GM23338 (cell line): ENCODE measurements at regions not wholly inside any gene's neighbourhood (a gene's known extent, or its start where the extent isn't known, plus 50 kb on each side); places are given as distances from the start of the nearest gene placed in this dataset.
A peak's percentile ranks its signal among the peaks of the same experiment; 100 is the strongest.

Source experiments
- ATAC-seq: fragments of 200-7000 bp; cut with Tn5 transposase; 3 replicates; pipeline ENCODE4 v1.9.1; 2020
- DNase-seq: peaks from one replicate; pipeline ENCODE4 v3.0.0-alpha.2; 2015; ENCODE audit warnings: low spot score
- H2AFZ ChIP-seq: fragments of 200-600 bp; sonication (generic); 2 replicates; pipeline ENCODE4 v1.8.0; 2016; ENCODE audit warnings: antibody characterized with exemption, mild to moderate bottlenecking, moderate library complexity
- H3F3A ChIP-seq: fragments of 200-600 bp; sonication (generic); replicated peaks from 2 replicates; pipeline ENCODE4 v1.8.0; 2017; ENCODE audit warnings: antibody characterized with exemption, mixed run types, low read depth
- H3K27ac ChIP-seq: fragments of 200-600 bp; sonication (generic); 2 replicates; pipeline ENCODE4 v1.6.1; 2016; ENCODE audit warnings: low read depth
- H3K27me3 ChIP-seq: fragments of 200-600 bp; sonication (generic); 2 replicates; pipeline ENCODE4 v1.8.0; 2016; ENCODE audit warnings: mild to moderate bottlenecking, mixed run types, moderate library complexity; ENCODE audit not compliant: insufficient read depth
- H3K36me3 ChIP-seq: fragments of 200-600 bp; sonication (generic); 2 replicates; pipeline ENCODE4 v1.8.0; 2016; ENCODE audit warnings: mild to moderate bottlenecking; ENCODE audit not compliant: insufficient read depth
- H3K4me1 ChIP-seq: fragments of 200-600 bp; sonication (generic); 2 replicates; pipeline ENCODE4 v1.8.0; 2016; ENCODE audit warnings: mild to moderate bottlenecking, moderate library complexity; ENCODE audit not compliant: insufficient read depth
- H3K4me2 ChIP-seq: fragments of 200-600 bp; sonication (generic); 2 replicates; pipeline ENCODE4 v1.7.1; 2017; ENCODE audit warnings: mixed run types
- H3K4me3 ChIP-seq: fragments of 200-600 bp; sonication (generic); 2 replicates; pipeline ENCODE4 v1.6.1; 2016; ENCODE audit warnings: mixed run types
- H3K79me2 ChIP-seq: fragments of 200-600 bp; sonication (generic); replicated peaks from 2 replicates; pipeline ENCODE4 v1.8.0; 2017; ENCODE audit warnings: mild to moderate bottlenecking; ENCODE audit not compliant: insufficient read depth
- H3K9me2 ChIP-seq: fragments of 200-600 bp; sonication (generic); 2 replicates; pipeline ENCODE4 v1.8.0; 2017; ENCODE audit not compliant: insufficient read depth
- H4K20me1 ChIP-seq: fragments of 200-600 bp; sonication (generic); replicated peaks from 2 replicates; pipeline ENCODE4 v1.8.0; 2017; ENCODE audit warnings: mild to moderate bottlenecking; ENCODE audit not compliant: insufficient read depth
- H3K27ac Mint-ChIP-seq: 2 replicates; pipeline ENCODE4 v1.8.0; 2020; ENCODE audit warnings: inconsistent platforms, mild to moderate bottlenecking, moderate library complexity, mixed read lengths
- H3K27me3 Mint-ChIP-seq: 3 replicates; pipeline ENCODE4 v1.8.0; 2022; ENCODE audit warnings: low read depth, mild to moderate bottlenecking, moderate library complexity, mixed read lengths, inconsistent platforms; ENCODE audit not compliant: insufficient read depth, poor library complexity
- H3K36me3 Mint-ChIP-seq: 3 replicates; pipeline ENCODE4 v1.8.0; 2021; ENCODE audit warnings: low read depth, mild to moderate bottlenecking, inconsistent platforms, moderate library complexity, mixed read lengths
- H3K4me1 Mint-ChIP-seq: 3 replicates; pipeline ENCODE4 v1.8.0; 2020; ENCODE audit warnings: mild to moderate bottlenecking, inconsistent platforms, mixed read lengths
- H3K4me3 Mint-ChIP-seq: 3 replicates; pipeline ENCODE4 v1.8.0; 2021; ENCODE audit warnings: moderate library complexity, mild to moderate bottlenecking, inconsistent platforms, mixed read lengths
- H3K9me3 Mint-ChIP-seq: 3 replicates; pipeline ENCODE4 v1.8.0; 2020; ENCODE audit warnings: moderate library complexity, mild to moderate bottlenecking, inconsistent platforms, mixed read lengths
- CTCF ChIP-seq, 2 experiments: fragments of 200-600 bp in 1 of 2; sonication (generic) in 1 of 2; conservative IDR thresholded peaks; 2 replicates each; pipeline versions ENCODE4 v1.5.1 to v1.6.1; 2016 to 2017; ENCODE audit warnings: antibody characterized with exemption in 2 of 2, low read depth in 2 of 2, mild to moderate bottlenecking in 2 of 2, moderate library complexity in 1 of 2
- ETS1 ChIP-seq: IDR thresholded peaks from 2 replicates; pipeline ENCODE4 v1.6.1; 2016; ENCODE audit warnings: antibody characterized with exemption
- EZH2 ChIP-seq: fragments of 200-600 bp; sonication (generic); IDR thresholded peaks from one replicate; pipeline ENCODE4 v1.8.0; 2017; ENCODE audit warnings: antibody characterized with exemption, mild to moderate bottlenecking, low read depth; ENCODE audit not compliant: unreplicated experiment
- ZNF331 ChIP-seq: fragments of 250-450 bp; sonication (Bioruptor Pico); IDR thresholded peaks from 2 replicates; pipeline ENCODE4 v1.5.0; 2020; ENCODE audit warnings: low read depth, mild to moderate bottlenecking, moderate library complexity
- TF ChIP-seq, protein P1 (sequence below): IDR thresholded peaks from one replicate; pipeline ENCODE4 v1.6.1; 2018; ENCODE audit warnings: antibody characterized with exemption; ENCODE audit not compliant: unreplicated experiment

- TF ChIP-seq, protein P1, sequence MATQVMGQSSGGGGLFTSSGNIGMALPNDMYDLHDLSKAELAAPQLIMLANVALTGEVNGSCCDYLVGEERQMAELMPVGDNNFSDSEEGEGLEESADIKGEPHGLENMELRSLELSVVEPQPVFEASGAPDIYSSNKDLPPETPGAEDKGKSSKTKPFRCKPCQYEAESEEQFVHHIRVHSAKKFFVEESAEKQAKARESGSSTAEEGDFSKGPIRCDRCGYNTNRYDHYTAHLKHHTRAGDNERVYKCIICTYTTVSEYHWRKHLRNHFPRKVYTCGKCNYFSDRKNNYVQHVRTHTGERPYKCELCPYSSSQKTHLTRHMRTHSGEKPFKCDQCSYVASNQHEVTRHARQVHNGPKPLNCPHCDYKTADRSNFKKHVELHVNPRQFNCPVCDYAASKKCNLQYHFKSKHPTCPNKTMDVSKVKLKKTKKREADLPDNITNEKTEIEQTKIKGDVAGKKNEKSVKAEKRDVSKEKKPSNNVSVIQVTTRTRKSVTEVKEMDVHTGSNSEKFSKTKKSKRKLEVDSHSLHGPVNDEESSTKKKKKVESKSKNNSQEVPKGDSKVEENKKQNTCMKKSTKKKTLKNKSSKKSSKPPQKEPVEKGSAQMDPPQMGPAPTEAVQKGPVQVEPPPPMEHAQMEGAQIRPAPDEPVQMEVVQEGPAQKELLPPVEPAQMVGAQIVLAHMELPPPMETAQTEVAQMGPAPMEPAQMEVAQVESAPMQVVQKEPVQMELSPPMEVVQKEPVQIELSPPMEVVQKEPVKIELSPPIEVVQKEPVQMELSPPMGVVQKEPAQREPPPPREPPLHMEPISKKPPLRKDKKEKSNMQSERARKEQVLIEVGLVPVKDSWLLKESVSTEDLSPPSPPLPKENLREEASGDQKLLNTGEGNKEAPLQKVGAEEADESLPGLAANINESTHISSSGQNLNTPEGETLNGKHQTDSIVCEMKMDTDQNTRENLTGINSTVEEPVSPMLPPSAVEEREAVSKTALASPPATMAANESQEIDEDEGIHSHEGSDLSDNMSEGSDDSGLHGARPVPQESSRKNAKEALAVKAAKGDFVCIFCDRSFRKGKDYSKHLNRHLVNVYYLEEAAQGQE = no peak
- TF ChIP-seq EZH2 (no peak), CTCF (conservative IDR thresholded peaks at IDR 0.05; ENCODE audit: low read depth in 2 of 2) (no peak), ZNF331 (CRISPR knock-in tag) (no peak), ETS1 (no peak)
Measured at GRCh38 chr2:59770651-59771050, 782.8 kb downstream of the BCL11A start (continued).

DNA sequence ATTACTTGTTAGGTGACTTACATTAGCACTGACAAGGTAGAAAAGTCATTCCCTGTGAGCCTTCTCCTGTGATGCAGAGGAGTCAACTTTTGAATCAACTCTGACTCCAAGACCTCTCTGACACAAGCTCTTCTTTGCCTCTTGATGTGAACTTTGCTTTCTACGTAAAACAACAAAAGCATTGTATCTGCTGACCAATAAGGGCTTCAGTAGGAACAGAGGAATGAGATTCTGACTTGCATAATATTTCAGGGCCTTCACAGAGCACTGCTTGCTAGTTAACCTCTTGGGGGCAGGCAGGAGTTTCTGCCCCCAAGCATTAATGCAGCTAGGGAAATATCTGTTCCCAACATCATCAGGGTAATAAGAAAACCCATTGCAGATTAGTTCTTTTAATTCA, 791.5 kb downstream of the BCL11A start:
- TF ChIP-seq CTCF (conservative IDR thresholded peaks at IDR 0.05; ENCODE audit: low read depth in 2 of 2) = peak in 1 of 2 experiments; percentile 47; a peak in 3 of 4 replicates
- TF ChIP-seq EZH2 = no peak
- no peak for ATAC-seq
- no peaks in the 10 kb centered on the region for H3K36me3 Mint-ChIP-seq
- no peaks in the 10 kb centered on the region for H3K27me3 ChIP-seq
- H3K36me3 ChIP-seq = no peaks in the 10 kb centered on the region
- H3K4me1 ChIP-seq = no peaks in the 10 kb centered on the region
- no peaks in the 10 kb centered on the region for H3F3A ChIP-seq
- H3K9me3 Mint-ChIP-seq = no peaks in the 10 kb centered on the region
- H3K27ac ChIP-seq = no peak overlapping the region
- no peak overlapping the region for H3K4me3 ChIP-seq
- DNase-seq = no peak
- H3K27ac Mint-ChIP-seq = no peak overlapping the region
- no peaks in the 10 kb centered on the region for H3K79me2 ChIP-seq
- peak overlapping the region; percentile 43; the same call in 1 of the 2 replicates for H2AFZ ChIP-seq
- no peaks in the 10 kb centered on the region for H3K9me2 ChIP-seq
- H3K4me1 Mint-ChIP-seq = no peaks in the 10 kb centered on the region
- H4K20me1 ChIP-seq = no peaks in the 10 kb centered on the region
- H3K4me2 ChIP-seq = no peak overlapping the region
- H3K27me3 Mint-ChIP-seq = no peaks in the 10 kb centered on the region
- no peak overlapping the region for H3K4me3 Mint-ChIP-seq
